Stomach (tissue), 8 donors: ENCODE measurements at regions not wholly inside any gene's neighbourhood (a gene's known extent, or its start where the extent isn't known, plus 50 kb on each side); places are given as distances from the start of the nearest gene placed in this dataset.

Experiments
- DNase-seq, 2 donors: peaks; one replicate each; pipeline versions ENCODE4 v3.0.0 to v3.0.0-alpha.2; 2013 to 2019
- H3K27ac ChIP-seq, 5 donors: fragments of 200-600 bp in 4 of 5; sonication (generic) in 4 of 5; one replicate each; pipeline ENCODE4 v1.5.1; 2013 to 2019; ENCODE audit warnings: mild to moderate bottlenecking in 1 of 5, moderate library complexity in 1 of 5
- H3K27me3 ChIP-seq, 3 donors: fragments of 200-600 bp; sonication (generic); one replicate each; pipeline ENCODE4 v1.5.1; 2017 to 2019; ENCODE audit warnings: mixed run types in 1 of 3
- H3K36me3 ChIP-seq, 4 donors: fragments of 200-600 bp; sonication (generic); 1 replicate in 3 of 4; 2 replicates in 1 of 4; pipeline ENCODE4 v1.5.1; 2016 to 2019
- H3K4me1 ChIP-seq, 4 donors: fragments of 200-600 bp; sonication (generic); one replicate each; pipeline ENCODE4 v1.5.1; 2016 to 2019
- H3K4me3 ChIP-seq, 4 donors: fragments of 200-600 bp; sonication (generic) in 3 of 4; one replicate each; pipeline ENCODE4 v1.5.1; 2016 to 2019; ENCODE audit warnings: mild to moderate bottlenecking in 1 of 4
- H3K9me3 ChIP-seq, 4 donors: fragments of 200-600 bp; sonication (generic); one replicate each; pipeline ENCODE4 v1.5.1; 2016 to 2019
- EP300 ChIP-seq: sonication (generic); formaldehyde crosslinking; IDR thresholded peaks from one replicate; pipeline ENCODE4 v1.6.1; 2017; ENCODE audit warnings: antibody characterized with exemption
- POLR2A ChIP-seq, 4 donors: fragments of 450-650 bp; IDR thresholded peaks; one replicate each; pipeline ENCODE4 v1.6.1; 2016; ENCODE audit warnings: antibody characterized with exemption in 4 of 4, control low read depth in 2 of 4, mild to moderate bottlenecking in 1 of 4, moderate library complexity in 1 of 4
- POLR2AphosphoS5 ChIP-seq, 3 donors: sonication (generic); formaldehyde crosslinking; IDR thresholded peaks; one replicate each; pipeline ENCODE4 v1.6.1; 2016; ENCODE audit warnings: antibody characterized with exemption in 3 of 3
- WGBS, 5 donors: extraction: QIAGEN DNeasy Blood & Tissue Kit in 3 of 5; methylation state at CpG; one replicate each; pipeline versions ENCODE4 v1.1.5 to v1.1.7; 2013 to 2018; 5-methylcytosine and 5-hydroxymethylcytosine counted together
- intact Hi-C: fragments of 100-400 bp; cut with DNase I; formaldehyde crosslinking; loops from one replicate; pipeline ENCODE4 v1.15.1; 2023; ENCODE audit warnings: low total_unique reads
- TF ChIP-seq, protein P1 (sequence below), 7 experiments: fragments of 450-650 bp in 4 of 7; fragments of 200-600 bp in 3 of 7; sonication (generic) in 3 of 7; IDR thresholded peaks; one replicate each; pipeline ENCODE4 v1.5.1; 2016 to 2019; ENCODE audit warnings: antibody characterized with exemption in 7 of 7, control low read depth in 2 of 7, mild to moderate bottlenecking in 1 of 7
- donor health status: healthy with polysubstance abuse.
- donor health status: Bipolar disorder and iron deficiency.
- donor health status: healthy.

- TF ChIP-seq POLR2A (IDR thresholded peaks at IDR 0.05) = no peak
- TF ChIP-seq POLR2AphosphoS5 (IDR thresholded peaks at IDR 0.05) = no peak
- TF ChIP-seq, protein P1, sequence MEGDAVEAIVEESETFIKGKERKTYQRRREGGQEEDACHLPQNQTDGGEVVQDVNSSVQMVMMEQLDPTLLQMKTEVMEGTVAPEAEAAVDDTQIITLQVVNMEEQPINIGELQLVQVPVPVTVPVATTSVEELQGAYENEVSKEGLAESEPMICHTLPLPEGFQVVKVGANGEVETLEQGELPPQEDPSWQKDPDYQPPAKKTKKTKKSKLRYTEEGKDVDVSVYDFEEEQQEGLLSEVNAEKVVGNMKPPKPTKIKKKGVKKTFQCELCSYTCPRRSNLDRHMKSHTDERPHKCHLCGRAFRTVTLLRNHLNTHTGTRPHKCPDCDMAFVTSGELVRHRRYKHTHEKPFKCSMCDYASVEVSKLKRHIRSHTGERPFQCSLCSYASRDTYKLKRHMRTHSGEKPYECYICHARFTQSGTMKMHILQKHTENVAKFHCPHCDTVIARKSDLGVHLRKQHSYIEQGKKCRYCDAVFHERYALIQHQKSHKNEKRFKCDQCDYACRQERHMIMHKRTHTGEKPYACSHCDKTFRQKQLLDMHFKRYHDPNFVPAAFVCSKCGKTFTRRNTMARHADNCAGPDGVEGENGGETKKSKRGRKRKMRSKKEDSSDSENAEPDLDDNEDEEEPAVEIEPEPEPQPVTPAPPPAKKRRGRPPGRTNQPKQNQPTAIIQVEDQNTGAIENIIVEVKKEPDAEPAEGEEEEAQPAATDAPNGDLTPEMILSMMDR (IDR thresholded peaks at IDR 0.05) = no peak
- no peak for TF ChIP-seq EP300
- 79 to 89% (median 84%) methylated on average over 8 to 9 of the region's 9 CpGs for WGBS, 5 donors
- Histone ChIP-seq H3K4me3 (no peak overlapping the region), H3K4me1 (no peaks in the 10 kb centered on the region), H3K36me3 (peaks cover 0 to 17% (median 3%) of the 10 kb centered on the region in 4 donors), H3K27ac (no peak overlapping the region), H3K27me3 (peaks cover 0 to 11% (median 0%) of the 10 kb centered on the region in 3 donors), H3K9me3 (no peaks in the 10 kb centered on the region)
- no peak for DNase-seq
- intact Hi-C loops = no loop called here
Measured at GRCh38 chr11:134488913-134489312, 76.9 kb upstream of the B3GAT1 start.

DNA sequence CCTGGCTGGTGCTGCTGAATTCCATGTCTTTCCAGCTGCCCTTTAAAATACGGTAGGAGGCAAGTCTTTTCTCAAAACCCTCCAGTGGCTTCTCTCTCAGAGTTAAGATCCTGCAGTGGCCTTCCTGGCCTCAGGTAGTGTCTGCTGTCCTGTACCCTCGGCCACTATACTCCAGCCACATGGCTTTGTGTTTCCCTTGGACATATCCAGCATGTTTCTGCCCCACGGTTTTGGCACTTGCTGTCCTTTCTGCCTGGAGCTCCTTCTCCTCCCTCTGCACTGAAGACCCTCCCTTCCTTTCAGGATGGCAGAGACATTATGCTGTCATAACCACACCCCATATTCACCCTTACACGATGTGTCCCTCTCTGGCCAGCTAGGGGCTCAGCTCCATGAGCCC, 76.5 kb upstream of the B3GAT1 start:
- H3K9me3 ChIP-seq = no peaks in the 10 kb centered on the region
- DNase-seq = no peak
- peaks cover 0 to 11% (median 0%) of the 10 kb centered on the region in 3 donors for H3K27me3 ChIP-seq
- H3K27ac ChIP-seq = no peak overlapping the region
- no peak overlapping the region for H3K4me3 ChIP-seq
- intact Hi-C loops = no loop called here
- TF ChIP-seq POLR2AphosphoS5 (IDR thresholded peaks at IDR 0.05) (no peak), EP300 (no peak), POLR2A (IDR thresholded peaks at IDR 0.05) (no peak)
- TF ChIP-seq, protein P1 (IDR thresholded peaks at IDR 0.05) = no peak
- 61 to 77% (median 68%) methylated on average over 4 of the region's 4 CpGs for WGBS, 5 donors
- peaks cover 0 to 17% (median 4%) of the 10 kb centered on the region in 4 donors for H3K36me3 ChIP-seq
- no peaks in the 10 kb centered on the region for H3K4me1 ChIP-seq

GRCh38 chr11:134487696-134488095, 75.7 kb upstream of the B3GAT1 start:
- Histone ChIP-seq H3K27ac (no peak overlapping the region), H3K4me1 (no peaks in the 10 kb centered on the region), H3K4me3 (no peak overlapping the region), H3K9me3 (no peaks in the 10 kb centered on the region), H3K27me3 (peaks cover 0 to 11% (median 0%) of the 10 kb centered on the region in 3 donors), H3K36me3 (peaks cover 0 to 25% (median 4%) of the 10 kb centered on the region in 4 donors)
- intact Hi-C loops = no loop called here
- no peak for DNase-seq
- WGBS, 5 donors = 68 to 86% (median 81%) methylated on average over 3 of the region's 3 CpGs
- no peak for TF ChIP-seq POLR2AphosphoS5 (IDR thresholded peaks at IDR 0.05)
- TF ChIP-seq EP300 = no peak
- TF ChIP-seq, protein P1 (IDR thresholded peaks at IDR 0.05) = no peak

DNA sequence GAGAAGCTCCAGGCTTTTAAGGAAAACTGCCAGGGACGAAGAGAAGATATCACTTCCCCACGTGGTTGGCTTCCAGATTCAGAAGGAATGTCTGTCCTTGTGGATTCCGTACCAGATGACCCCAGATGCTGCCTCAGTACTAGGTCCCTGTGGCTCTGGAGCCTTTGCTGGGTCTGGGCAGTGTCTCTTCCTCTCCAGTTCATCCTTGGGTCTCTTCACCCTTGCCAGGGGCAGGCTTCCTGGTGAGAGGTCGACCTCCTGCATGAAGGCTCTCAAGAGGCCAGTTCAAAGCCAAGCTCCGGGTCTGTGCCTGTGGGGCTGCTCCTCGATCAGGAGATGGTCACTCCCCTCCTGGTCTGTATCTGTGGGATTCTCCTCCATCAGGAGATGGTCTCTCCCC, 74.7 kb upstream of the B3GAT1 start:
- H3K27ac ChIP-seq = no peak overlapping the region
- DNase-seq = no peak
- intact Hi-C loops = no loop called here
- peaks cover 0 to 34% (median 4%) of the 10 kb centered on the region in 4 donors for H3K36me3 ChIP-seq
- no peak for TF ChIP-seq EP300
- no peak for TF ChIP-seq POLR2AphosphoS5 (IDR thresholded peaks at IDR 0.05)
- TF ChIP-seq, protein P1 (IDR thresholded peaks at IDR 0.05) = no peak
- TF ChIP-seq POLR2A (IDR thresholded peaks at IDR 0.05) = no peak
- H3K27me3 ChIP-seq = peaks cover 0 to 11% (median 0%) of the 10 kb centered on the region in 3 donors
- WGBS, 5 donors = 63 to 79% (median 74%) methylated on average over 3 to 6 of the region's 6 CpGs
- no peak overlapping the region for H3K4me3 ChIP-seq
- no peaks in the 10 kb centered on the region for H3K9me3 ChIP-seq
- no peaks in the 10 kb centered on the region for H3K4me1 ChIP-seq
